ENCODE measurements at regions not wholly inside any gene's neighbourhood (a gene's known extent, or its start where the extent isn't known, plus 50 kb on each side); places are given as distances from the start of the nearest gene placed in this dataset.

DNA sequence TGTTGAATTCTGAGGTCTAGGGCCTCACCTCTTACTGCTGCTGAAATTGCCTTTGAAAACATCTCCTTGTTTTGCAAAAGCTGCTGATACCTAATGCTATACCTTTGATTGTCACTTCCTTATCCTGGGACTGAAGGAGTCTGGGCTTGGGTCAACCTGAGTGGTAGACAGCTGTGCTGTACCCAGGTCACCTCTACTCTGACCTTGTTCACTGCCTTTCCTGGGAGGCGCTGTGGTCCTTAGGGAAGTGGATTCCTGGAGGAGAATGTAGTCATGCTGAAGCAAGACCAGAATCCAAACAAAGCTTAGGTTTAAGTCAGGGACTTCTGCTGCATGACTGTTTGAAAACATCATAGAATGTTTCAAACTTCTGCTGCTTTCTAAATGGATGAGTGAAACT, 191.4 kb downstream of the SNAPC1 start:
- no peak for DNase-seq

DNA sequence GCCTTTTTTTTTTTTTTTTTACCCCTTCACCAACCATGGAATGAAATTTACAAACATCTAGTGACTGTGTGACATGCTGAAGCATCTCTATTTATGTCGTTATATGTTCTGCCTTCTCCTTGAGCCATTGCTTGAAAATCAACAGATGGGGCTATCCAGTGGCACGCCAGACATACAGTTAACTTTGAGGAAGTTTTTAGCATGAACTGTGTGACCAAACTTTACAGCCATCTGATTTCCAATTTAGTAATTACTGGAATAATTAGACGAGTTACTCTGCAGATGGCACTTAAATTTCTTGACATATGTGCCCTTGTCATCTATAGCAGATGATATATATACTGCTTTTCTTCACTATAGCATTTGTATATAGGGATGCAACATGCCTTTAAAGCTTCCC, 192.1 kb downstream of the SNAPC1 start:
- no peak for DNase-seq

DNA sequence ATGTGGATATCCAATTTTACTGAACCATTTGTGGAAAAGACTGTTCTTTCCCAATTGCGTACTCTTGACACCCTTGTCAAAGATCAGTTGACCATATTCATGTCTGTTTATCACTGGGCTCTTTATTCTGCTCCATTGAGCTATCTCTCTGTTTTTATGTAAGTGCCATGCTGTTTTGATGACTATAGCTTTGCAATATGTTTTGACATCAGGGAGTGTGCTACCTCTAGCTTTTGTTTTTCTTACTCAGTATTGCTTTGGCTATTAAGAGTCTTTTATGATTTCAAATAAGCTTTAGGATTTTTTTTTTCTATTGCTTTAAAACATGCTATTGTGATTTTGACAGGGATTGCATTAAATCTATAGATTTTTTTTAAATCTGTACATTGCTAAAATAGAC, 194.3 kb downstream of the SNAPC1 start:
- DNase-seq: no peak

DNA sequence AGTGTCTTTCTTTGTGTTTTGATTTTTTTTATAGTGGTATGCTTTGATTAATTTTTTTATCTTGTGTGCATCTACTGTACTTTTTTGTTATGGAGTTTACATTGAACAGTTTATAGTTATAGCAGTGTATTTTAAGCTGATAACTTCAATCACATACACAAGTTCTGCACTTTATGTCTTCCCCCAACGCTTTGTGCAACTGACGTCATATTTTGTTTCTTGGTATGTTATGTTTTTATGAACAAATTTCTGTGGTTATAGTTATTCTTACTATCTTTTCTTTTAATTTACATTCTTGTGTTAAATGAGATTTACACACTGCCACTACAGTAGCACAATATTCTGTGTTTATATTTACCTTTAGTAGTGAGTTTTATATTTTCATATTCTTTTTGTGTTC, 197.1 kb downstream of the SNAPC1 start:
- no peak for DNase-seq

DNA sequence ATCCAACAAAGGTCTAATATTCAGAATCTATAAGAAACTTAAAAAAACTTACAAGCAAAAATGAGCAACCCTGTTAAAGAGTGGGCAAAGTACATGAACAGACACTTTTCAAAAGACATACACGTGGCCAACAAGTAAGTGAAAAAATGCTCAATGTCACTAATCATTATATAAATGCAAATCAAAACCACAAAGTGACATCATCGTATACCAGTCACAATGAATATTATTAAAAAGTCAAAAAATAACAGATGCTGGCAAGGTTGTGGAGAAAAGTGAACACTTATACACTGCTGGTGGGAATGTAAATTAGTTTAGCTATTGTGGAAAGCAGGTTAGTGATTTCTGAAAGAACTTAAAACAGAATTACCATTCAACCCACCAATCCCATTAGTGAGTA, 199.1 kb downstream of the SNAPC1 start:
- no peak for DNase-seq

DNA sequence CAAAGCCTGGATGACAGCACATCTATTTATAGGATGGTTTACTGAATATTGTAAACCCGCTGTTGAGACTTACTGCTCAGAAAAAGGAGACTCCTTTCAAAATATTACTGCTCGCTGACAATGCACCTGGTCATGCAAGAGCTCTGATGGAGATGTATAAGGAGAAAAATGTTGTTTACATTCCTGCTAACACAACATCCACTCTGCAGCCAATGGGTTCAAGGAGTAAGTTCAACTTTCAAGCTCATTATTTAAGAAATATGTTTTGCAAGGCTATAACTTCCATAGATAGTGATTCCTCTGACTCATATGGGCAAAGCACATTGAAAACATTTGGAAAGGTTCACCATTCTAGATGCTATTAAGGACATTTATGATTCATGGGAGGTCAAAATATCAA, 201.7 kb downstream of the SNAPC1 start:
- no peak for DNase-seq

DNA sequence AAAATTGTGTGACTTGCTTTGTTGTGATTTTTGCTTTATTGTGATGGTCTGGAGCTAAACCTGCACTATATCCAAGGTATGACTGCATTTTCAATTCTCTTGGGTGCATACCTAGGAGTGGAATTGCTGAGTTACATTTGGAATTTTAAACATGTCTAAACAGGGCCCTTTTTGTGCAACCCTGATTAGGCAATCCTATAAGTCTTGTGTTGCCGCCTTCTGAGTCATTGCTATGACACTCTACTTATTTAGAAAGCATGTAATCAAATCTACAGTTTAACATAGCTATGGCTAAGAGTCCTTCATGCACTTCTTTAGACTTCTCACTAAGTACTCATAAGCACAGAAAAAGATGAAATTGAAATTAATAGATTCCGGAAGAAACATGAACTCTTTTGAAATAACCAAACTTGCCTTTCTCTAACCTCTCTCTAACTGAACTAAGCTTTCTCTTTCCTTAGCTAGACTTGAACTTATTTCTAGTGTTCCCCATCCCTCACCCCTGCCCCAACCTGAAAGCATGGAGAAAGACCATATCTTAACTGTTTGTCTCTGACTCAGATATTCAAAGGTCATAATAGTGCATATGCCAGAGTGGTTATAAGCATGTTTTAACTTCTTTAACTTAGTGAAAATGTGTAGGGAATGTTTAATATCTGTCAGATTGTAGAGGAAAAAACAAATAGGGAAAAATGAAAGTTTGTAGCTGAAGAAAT, 203.0 kb downstream of the SNAPC1 start:
- no peak for DNase-seq

DNA sequence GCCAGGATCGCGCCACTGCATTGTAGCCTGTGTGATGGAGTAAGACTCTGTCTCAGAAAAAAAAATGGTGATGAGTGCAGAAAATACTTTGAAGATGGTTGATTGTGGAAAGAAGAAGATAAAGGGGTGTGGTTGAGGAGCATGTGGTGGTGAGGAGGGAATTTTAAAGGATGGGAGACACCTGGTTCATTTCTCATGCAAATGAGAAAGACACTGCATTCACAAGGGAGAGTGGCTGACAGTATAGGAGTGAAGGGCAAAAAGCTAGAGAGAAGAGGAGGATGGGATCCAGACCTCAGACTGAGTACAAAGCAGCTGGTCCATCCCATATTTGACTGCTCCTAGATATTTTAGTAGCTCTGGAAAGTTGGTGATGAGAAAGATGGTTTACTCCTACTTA, 206.0 kb downstream of the SNAPC1 start:
- DNase-seq: no peak

DNA sequence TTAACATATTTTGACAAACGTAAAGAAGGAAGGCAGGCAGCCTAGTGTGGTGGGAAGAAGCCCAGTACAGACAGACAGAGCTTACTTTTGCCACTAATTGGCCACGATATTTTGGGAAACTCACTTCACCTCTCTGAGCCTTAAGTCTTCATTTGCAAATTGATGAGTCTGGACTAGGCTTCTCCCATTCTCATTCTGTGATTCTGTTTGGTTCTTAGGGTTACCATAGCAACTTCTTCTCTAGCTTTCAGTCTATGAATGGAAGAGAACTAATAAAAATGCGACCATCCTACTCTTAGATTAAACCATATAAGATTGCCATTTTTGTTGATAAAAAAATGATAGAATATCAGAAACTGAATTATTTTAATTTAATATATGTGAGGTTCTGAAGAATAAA, 210.5 kb downstream of the SNAPC1 start:
- no peak for DNase-seq

DNA sequence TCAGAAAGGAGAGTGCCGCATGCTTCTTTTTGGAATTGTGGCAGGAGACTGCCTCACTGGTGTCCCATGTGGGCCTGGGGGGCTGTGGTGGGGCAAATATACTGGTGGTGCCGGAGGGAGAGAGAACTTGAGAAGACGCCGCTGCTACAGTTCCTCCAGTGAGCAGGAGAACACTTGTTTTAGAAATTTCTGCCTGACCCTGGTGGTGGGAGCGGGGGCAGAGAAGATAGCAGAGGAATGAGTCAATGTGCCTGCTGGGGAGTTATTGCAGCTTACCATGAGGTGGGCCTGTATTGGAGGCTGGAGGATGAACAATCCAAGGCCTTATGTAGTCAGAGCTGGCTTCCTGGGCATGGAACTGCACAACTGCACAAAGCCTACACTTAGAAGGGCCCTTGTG, 211.8 kb downstream of the SNAPC1 start:
- DNase-seq: no peak

DNA sequence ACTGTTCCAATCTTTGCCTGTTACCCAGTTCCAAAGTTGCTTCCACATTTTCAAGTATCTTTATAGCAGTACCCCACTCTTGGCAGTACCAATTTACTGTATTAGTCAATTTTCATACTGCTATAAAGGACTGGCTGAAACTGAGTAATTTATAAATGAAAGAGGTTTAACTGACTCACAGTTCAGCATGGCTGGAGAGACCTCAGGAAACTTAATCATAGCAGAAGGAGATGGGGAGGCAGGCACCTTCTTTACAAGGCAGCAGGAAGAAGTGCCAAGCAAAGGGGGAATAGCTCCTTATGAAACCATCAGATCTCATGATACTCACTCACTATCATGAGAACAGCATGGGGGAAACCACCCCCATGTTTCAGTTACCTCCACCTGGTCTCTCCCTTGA, 215.0 kb downstream of the SNAPC1 start:
- no peak for DNase-seq

DNA sequence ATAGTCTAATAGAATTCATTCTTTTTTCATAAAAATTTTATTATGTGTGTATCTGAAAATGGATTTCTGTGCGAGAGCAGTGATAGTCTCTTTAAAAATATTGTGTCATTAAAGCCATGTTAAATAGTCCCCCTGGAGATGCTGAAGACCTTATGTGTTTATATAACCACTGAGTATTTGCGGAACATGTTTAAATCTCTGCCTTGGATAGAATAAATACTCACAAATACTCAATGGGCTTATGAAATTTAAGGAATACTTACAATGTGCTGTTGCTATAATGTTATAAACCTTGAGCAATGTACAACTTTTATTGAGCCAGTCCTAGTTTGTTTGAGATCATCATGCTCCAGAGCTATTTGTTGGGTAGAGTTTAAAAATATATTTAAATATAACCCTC, 226.0 kb downstream of the SNAPC1 start:
- DNase-seq: no peak

DNA sequence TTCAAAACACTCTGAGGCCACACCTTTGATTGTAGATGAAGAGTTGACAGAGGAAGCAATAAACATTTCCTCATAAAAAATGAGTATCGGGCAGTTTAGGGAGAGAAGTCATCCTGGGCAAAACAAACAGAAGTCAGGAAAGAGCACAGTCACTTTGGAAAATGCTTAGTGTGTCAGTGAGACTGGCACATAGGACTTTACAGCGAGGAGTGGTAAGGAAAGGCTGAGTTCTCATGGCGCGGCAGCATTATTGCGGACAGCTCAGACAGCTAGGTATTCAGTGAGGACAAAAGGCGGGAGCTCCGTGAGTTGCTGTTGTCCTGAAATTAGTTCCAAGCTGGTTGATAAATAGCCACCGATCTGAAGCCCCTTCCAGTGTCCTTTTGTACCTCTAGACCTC, 229.9 kb downstream of the SNAPC1 start:
- no peak for DNase-seq

DNA sequence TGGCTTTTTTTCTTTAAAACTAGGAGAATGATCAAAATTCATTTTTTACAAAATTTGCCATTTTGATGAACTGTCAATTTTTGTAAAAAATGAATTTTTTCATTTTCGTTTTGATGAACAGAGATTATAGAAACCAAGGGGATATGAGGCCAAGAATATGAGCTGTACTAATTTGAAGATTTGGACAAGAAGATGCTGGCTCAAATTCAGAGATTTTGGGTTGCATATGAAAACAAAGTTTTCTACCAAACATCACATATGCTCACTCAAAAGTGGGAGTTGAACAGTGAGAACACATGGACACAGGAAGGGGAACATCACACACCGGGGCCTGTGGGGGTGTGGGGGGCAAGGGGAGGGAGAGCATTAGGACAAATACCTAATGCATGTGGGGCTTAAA, 230.7 kb downstream of the SNAPC1 start:
- no peak for DNase-seq

DNA sequence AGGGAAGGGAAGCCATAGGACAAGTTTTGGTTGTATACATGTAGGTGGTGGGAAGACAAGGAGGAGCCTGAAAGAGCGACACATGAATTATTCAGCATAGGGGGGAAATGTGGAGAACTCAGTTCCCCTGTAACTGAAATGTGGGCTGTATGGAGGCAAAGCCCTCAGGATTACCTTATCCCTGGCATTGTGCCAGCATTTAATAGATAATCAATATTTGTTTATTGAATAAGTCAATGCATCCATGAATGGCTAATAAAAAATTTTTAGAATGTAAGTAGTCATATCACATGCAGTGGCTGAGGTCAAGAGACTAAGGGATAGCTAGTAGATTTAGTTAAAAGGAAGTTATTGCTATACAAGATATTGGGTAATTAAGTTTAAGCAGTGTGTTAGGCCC, 232.4 kb downstream of the SNAPC1 start:
- no peak for DNase-seq

DNA sequence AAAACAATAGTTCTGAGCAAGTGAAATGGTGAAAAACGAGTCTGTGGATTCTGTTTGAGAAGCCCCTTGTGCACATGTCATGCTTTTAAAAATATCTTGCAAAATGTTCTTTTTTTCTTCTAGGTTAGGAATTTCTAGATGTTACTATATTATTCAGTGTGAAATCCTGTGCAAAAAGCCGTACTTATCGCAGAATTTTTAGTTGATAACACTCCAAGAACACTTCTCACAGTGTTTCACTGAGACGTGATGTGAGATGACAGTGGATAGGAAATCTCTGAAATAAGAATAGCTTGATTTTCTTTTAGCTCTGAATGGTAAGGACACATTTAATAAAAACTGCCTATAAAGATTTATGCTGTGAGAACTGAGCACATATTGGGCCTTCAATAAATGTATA, 234.5 kb downstream of the SNAPC1 start:
- DNase-seq: no peak

DNA sequence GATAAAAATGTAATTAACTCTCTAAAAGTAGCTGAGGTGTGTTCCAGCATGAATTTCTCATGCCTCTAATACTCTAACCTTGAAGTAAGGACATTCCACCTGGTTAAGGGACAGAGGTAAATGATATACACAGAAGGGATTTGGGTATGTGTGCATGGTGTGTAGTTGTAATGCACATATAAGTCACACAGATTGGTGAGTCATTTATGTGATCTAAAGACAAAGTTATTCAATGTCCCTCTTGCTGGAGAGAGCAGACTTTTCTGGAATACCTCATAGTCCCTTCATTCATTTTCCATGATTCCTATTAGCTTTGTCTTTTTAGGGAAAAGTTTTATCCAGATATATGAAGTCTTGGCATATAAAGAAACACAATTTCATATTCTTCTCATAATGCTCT, 234.9 kb downstream of the SNAPC1 start:
- no peak for DNase-seq

DNA sequence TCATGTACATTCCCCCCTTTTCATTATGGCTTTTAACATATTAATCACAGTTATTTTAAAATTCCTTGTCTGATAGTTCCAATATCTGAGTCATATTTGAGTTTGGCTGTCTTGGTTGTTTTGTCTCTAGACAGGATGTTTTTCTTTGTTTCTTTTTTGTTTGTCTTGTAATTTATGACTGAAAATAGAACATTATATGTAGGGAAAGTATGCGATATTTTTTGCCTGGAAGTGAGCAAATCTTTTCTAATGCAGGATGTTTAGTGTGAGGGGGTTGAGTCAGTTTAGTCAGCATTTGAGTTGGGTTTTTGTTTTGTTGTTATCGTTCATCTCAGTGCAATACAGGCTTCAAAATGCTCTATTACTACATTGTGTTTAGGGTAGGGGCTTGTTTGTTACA, 239.7 kb downstream of the SNAPC1 start:
- DNase-seq: no peak

DNA sequence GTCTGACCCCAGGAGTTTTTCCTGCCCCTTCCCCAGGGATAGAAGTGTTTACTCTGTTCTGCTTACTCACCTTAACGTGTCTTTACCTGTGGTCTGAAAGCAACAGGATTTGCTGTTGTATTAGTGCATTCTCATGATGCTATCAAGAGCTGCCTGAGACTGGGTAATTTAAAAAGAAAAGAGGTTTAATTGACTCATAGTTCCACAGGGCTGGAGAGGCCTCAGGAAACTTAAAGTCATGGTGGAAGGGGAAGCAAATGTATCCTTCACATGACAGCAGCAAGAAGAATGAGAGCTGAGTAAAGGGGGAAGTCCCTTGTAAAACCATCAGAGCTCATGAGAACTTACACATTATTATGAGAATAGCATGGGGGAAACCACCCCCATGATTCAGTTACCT, 240.4 kb downstream of the SNAPC1 start:
- no peak for DNase-seq

DNA sequence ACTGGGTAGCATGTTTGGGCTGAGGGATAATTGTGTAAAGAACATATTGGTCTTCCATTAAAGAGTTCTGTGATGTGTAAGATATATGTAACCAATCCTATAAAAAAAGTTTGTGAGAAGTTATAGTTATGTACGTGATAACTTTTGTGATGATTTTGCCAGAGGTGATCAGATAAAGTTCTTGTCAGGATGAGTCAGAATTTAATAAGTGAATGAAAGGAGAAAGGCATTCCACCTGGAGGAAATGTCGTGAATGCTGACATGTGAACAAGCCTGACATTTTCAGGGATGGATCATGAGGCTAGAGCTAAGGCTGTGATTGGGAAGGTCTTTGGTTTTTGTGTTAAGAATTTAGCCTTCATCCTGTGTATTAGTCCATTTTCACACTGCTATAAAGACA, 241.5 kb downstream of the SNAPC1 start:
- no peak for DNase-seq

DNA sequence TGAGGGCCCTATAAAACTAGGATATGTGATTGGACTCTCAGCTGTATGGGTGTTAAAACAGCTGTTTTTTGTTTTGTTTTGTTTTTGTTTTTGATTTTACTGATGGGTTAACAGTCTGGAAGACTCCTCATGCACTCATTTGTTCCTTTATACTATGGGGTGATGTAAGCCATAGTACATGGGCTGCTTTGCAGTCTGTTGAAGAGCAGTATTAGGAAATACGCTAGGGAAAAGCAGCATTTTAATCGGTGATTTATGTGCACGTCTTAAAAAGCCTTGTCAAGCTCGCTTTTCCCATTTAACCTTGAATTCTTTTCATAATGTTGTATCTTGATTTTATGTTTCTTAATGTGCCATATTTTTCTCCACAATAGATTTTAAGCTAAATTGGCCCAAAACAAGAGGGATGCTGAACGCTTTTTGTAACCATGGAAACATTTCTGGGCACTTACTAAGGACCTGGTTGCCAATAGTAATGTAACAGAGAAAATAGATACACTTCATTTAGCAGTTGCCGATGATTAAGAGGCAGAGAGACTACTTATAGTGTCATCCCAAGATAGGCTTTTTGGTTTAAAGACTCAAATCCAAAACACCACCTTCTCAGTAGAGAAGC, 244.0 kb downstream of the SNAPC1 start:
- DNase-seq: no peak

DNA sequence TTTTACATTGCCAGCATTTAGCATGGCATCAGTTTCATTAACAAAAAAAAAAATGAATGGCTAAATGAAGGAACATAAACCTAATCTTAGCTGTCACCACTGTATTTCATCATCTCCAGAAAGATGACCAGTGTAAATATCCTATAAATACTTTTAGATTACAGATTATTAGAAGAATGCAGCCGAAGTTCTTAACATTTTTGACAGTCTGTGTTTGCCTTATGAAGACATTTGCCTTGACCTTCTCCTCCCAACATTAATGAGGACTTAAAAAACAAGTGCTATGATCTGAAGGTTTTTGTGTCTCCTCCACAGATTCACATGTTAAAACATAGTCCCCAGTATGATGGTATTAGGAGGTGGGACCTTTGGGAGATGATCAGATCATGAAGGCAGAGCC, 253.0 kb downstream of the SNAPC1 start:
- DNase-seq: no peak

DNA sequence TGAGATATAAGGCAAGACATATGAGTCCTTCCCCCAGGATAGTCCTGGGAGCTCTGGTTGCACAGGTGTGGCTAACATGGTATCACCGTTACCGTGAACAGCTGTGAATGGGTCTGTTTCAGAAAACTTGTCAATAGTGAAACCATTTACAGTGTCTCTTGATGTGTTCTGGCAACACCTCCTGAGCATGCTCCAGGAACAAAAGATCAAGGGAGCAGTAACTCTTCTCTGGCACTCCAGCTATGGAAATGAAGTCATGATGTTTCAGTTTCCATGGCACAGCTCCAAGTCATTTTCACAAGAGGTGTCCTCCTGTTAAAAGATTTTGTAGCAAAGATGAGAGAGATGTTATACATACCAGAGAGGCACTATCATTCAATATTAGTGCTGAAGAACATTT, 253.7 kb downstream of the SNAPC1 start:
- no peak for DNase-seq

DNA sequence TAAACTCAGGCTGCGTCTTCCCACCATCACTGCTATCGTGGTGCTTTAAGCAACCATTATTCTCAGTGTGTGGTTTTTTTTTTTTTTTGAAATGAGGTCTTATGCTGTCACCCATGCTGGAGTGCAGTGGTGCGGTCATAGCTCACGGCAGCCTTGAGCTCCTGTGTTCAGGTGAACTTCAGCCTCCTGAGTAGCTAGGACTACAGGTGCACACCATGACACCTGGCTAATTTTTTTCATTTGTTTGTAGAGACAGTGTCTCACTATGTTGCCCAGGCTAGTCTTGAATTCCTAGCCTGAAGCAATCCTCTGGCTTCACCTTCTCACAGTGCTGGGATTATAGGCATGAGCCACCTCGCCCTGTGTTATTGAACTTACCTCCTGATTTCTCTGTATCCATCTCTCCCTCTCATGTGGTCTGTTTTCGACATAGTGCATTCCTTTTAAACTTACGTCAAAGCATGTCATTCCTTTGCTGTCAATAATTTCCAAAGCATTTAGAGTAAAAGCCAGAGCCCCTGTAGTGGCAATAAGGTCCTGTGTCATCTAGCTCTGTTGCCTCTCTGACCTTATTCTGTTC, 255.5 kb downstream of the SNAPC1 start:
- no peak for DNase-seq

DNA sequence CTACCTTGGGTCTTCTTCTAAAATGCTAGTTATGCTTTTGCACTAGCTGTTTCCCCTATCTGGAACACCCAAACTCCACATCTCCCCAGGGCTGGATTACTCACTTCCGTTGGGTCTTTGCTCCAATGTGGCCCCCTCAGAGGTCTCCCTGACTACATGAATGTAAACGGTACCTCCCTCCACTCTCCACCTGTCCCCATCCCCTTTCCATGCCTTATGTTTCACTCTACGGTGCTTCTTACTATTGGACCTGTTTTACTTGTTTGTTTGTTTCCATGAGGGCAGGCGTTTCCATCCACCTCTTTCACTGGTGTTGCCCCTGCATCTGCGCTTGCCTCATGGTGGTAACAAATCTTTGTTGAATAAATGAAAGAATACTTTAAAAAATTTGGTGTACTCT, 256.4 kb downstream of the SNAPC1 start:
- DNase-seq: no peak

Measured in stimulated activated CD8-positive, alpha-beta memory T cell treated with anti-CD3 and anti-CD28 coated beads, Interleukin-4, amount 100 ng/mL, for 48 hours (primary cell).